GM10266 (cell line): ENCODE measurements at regions not wholly inside any gene's neighbourhood (a gene's known extent, or its start where the extent isn't known, plus 50 kb on each side); places are given as distances from the start of the nearest gene placed in this dataset.

ENCODE experiments used
- DNase-seq: peaks from one replicate; pipeline ENCODE4 v3.0.0; 2012; ENCODE audit errors: extremely low spot score
- TF ChIP-seq, protein P1 (sequence below): IDR thresholded peaks from 2 replicates; pipeline ENCODE4 v1.5.1; 2012; ENCODE audit warnings: mild to moderate bottlenecking, low read depth; ENCODE audit not compliant: control insufficient read depth, insufficient read depth; ENCODE audit errors: missing control alignments

DNA sequence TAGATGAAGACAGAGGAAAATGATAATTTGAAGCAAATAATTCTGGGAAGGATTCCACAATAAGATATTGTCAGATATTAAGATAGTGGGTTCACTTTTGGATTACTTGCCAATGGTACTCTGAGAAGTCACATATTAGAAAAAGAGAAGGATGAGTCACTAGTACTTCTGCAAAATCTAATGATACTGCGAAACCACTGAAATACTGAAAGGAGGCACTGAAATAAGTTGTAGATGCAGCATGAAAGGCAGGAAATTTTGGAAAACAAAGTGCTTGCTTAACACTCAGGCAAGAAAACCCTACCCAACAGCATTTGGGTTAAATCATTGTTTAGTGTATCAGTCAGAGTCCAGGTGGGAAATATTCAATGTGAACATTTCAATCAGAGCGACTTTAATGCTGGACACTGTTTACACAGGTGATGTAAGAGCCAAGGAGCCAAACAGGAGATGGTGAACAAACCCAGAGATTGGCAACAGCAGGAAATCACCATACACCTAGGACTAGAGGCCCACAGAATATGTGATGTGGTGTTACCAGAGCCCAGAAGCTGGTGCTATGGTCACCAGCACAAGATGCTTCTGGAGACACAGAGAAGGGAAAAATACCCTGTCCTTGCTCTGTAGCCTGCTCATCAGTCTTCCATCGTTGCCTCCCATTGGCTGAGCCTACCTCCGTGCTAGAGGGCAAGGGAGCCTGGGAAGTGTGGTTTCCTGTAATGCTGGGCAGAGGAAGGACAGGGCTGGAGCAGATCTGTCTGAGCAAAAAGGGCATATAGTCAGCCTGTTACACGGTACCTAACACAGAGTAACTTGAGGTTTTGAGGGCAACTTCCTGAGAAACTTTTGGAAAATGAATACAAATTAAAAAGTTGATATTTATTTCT is 204.7 kb upstream of the ITGA4 start:
- no peak for DNase-seq
- TF ChIP-seq, protein P1, sequence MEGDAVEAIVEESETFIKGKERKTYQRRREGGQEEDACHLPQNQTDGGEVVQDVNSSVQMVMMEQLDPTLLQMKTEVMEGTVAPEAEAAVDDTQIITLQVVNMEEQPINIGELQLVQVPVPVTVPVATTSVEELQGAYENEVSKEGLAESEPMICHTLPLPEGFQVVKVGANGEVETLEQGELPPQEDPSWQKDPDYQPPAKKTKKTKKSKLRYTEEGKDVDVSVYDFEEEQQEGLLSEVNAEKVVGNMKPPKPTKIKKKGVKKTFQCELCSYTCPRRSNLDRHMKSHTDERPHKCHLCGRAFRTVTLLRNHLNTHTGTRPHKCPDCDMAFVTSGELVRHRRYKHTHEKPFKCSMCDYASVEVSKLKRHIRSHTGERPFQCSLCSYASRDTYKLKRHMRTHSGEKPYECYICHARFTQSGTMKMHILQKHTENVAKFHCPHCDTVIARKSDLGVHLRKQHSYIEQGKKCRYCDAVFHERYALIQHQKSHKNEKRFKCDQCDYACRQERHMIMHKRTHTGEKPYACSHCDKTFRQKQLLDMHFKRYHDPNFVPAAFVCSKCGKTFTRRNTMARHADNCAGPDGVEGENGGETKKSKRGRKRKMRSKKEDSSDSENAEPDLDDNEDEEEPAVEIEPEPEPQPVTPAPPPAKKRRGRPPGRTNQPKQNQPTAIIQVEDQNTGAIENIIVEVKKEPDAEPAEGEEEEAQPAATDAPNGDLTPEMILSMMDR: no peak

DNA sequence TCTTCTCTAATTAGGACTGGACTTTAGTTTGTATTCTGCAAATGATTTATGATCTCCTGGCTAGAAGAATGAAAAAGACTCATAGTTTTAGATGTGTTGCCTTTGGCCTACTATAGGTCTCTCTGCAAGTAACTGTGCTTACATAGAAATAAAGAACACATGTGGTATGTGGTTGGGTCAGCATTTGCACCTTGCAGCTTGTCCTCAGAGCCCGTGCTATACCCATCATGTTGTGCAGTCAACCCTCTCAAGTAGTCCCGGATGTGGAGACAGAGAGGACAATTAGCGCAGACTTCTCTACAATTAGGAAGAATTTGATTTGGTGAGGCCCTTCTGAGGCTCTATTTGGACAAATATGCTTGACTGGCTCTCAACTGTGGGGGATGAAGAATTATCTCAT is 203.7 kb upstream of the ITGA4 start:
- TF ChIP-seq, protein P1: no peak

DNA sequence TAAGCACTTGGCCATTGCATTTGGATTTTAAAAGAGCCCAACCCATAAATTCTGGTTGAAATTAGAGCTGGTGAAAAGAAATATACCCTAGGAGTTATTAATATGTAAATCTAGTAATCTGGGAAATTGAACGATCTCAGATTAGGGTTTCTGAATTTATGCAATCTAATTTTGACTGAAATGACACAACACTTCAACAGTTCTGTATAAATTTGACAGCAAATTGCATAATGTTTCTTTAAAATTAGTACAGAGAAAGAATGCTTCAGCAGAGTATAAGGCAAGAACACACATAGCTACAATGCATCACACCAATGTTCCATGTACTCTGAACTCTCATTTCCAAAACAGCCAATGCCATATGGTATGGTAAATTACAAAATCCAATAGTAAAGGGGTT is 201.5 kb upstream of the ITGA4 start:
- no peak for DNase-seq
- TF ChIP-seq, protein P1: no peak

More for the DNA sequence above, 203.7 kb upstream of the ITGA4 start:
- no peak for DNase-seq

DNA sequence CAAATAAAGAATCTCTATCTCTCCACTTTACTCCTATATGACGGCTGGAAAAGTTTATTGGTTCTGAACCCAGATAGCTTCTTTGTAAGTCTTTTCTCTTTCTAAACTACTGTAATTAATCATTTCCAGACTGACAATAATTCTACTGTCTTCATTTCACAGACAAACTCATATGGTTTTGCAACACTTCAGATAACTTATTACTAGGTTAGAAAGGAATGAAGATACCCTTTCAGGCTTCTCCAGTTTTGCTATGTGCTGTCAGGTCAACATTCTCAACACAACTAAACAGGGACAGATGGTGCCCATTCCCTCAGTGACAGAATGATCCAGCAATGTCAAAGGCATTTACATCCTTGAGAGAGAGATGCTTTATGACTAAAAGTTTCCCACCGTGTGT is 198.5 kb upstream of the ITGA4 start:
- TF ChIP-seq, protein P1: no peak
- no peak for DNase-seq

DNA sequence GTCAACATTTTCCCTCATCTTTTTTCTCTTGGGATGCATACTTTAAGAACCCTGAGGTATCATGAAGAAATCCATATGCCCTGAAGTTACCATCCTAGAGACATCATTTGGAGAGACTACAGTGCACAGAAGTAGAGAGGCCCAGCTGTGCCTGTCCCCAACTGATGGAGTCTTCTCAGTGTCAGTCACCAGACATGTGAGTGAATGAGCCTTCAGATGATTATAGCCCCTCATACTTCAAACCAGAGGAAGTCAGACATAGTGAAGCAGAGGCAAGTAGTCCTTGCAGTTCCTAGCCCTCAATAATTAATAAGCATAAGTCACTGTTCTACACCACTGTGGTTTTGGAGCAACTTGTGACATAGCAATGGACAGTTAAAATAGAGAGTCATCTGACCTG is 194.4 kb upstream of the ITGA4 start:
- TF ChIP-seq, protein P1: no peak
- no peak for DNase-seq

DNA sequence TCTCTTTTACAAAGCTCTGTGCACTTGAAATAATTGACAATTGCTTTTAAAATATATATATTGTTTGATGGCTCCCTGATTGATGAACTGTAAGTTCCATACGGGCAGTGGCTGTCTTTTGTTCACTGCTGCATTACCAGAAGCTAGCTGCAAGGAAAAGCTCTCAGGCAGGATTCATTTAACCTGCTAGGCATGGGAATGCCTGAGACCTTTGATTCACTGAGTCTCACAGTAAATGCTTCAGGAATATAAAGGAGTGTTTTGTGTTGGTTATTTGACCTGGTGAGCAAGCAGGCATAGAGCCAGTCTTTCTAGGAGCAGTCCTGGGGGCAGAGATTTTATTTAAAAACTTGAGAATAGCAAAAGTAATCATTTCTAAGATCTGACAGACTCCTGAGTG is 193.2 kb upstream of the ITGA4 start:
- no peak for DNase-seq
- TF ChIP-seq, protein P1: no peak

DNA sequence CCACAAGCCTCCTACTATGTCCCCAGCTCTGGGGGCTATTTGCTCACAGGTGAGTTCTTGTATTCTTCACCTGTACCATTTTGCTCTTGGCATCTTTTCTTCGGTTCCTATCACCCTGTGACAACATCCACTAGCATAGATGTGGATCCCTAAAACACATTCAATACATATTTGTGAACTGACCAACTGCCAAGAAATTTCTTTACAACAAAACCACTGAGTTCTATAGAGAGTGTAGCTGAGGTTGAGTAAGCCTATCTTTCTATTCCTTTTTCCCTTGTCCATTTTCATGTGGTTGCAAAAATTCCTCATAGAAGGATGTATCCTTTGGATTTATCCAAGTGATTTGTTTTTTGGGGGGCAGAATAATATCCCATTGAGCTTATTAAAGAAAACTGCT is 192.7 kb upstream of the ITGA4 start:
- DNase-seq: no peak
- TF ChIP-seq, protein P1: no peak
